ENCODE measurements at regions not wholly inside any gene's neighbourhood (a gene's known extent, or its start where the extent isn't known, plus 50 kb on each side); places are given as distances from the start of the nearest gene placed in this dataset.

DNA sequence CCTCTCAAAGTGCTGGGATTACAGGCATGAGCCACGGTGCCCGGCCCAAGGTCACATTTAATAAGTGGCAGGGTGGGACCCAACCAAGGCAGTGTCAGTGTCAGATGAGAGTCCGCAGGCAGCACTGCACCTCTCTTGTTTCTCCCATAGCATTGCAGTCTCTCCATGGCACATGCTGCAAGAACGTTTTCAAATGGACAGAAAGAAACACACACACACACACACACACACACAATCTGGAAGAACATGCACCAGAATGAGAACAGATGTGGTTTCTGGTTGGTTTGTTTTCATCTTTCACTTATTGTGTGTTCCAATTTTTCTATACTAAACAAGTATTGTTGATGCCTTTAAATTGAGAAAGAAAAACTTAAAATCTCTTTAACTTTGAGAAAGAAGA is 126.5 kb downstream of the SYF2 start:
- no peak for FAIRE-seq
- peaks cover 6% of the 10 kb centered on the region; the same call in 2 of the 3 replicates for H3K9me3 ChIP-seq
- 60% methylated on average over 4 of the region's 4 CpGs for WGBS (ENCODE audit: missing lambda C conversion rate)
- H3K4me3 ChIP-seq = no peak overlapping the region
- no peak for TF ChIP-seq GATA3 (IDR thresholded peaks at IDR 0.05; ENCODE audit: borderline replicate concordance)
- no peaks in the 10 kb centered on the region for H3K4me1 ChIP-seq
- CTCF ChIA-PET = interaction anchor here (0.6 to 1.5 kb wide), 3 partner anchors 22 to 111 kb away, joined by 3 read pairs; no protein-coding TSS in a partner anchor
- ATAC-seq = no peak
- POLR2A ChIA-PET = no interaction called here
- no peak overlapping the region for H3K27ac ChIP-seq
- H3K4me2 ChIP-seq = no peak overlapping the region
- no peak for DNase-seq (ENCODE audit: low read depth in 1 of 2, low spot score in 1 of 2)

DNA sequence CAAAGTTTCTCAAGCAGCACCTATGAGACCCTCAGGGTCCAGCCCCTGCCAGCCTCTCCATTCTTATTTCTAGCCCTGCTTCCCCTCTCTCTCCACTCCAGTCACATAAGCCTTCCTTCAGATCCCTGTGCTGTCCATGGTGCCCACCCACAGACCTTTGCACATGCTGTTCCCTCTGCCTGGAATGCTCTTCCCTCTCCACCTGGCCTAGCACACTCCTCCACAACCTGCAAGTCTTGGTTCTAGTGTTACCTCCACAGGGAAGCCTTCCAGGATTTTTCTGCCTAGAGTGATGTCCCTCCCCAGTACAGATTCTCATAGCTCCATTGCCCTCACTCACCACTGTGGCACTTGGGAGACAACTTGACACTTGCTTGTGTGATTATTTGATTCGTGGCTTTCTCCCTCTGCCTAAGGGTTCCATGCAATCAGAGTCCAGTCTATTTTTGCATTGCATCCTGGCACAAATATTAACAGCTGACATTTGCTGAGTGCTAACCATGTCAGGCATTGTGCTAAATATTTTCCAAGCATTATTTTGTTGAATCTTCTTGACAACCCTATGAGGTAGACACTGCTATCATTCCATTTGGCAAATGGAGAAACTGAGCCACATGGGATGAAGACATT is 127.3 kb downstream of the SYF2 start:
- POLR2A ChIA-PET = no interaction called here
- TF ChIP-seq, protein P1, sequence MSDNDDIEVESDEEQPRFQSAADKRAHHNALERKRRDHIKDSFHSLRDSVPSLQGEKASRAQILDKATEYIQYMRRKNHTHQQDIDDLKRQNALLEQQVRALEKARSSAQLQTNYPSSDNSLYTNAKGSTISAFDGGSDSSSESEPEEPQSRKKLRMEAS (IDR thresholded peaks at IDR 0.05) = no peak
- TF ChIP-seq, protein P2, sequence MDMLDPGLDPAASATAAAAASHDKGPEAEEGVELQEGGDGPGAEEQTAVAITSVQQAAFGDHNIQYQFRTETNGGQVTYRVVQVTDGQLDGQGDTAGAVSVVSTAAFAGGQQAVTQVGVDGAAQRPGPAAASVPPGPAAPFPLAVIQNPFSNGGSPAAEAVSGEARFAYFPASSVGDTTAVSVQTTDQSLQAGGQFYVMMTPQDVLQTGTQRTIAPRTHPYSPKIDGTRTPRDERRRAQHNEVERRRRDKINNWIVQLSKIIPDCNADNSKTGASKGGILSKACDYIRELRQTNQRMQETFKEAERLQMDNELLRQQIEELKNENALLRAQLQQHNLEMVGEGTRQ (IDR thresholded peaks at IDR 0.05) = no peak
- TF ChIP-seq, protein P3, sequence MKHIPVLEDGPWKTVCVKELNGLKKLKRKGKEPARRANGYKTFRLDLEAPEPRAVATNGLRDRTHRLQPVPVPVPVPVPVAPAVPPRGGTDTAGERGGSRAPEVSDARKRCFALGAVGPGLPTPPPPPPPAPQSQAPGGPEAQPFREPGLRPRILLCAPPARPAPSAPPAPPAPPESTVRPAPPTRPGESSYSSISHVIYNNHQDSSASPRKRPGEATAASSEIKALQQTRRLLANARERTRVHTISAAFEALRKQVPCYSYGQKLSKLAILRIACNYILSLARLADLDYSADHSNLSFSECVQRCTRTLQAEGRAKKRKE (CRISPR knock-in tag; IDR thresholded peaks at IDR 0.05; ENCODE audit: low read depth) = no peak
- TF ChIP-seq HDAC2 (IDR thresholded peaks at IDR 0.05) (no peak), CBX2 (IDR thresholded peaks at IDR 0.05; ENCODE audit: borderline replicate concordance, low read depth) (no peak), KDM1A (IDR thresholded peaks at IDR 0.05; ENCODE audit: low read depth) (no peak), MYC (IDR thresholded peaks at IDR 0.05; ENCODE audit: borderline replicate concordance, low read length) (no peak)
- 7% methylated on average over 1 of the region's 1 CpG for WGBS (ENCODE audit: missing lambda C conversion rate)
- ATAC-seq = no peak
- Histone ChIP-seq H3K4me1 (no peaks in the 10 kb centered on the region), H3K4me3 (no peak overlapping the region), H3K27ac (no peak overlapping the region), H3K4me2 (no peak overlapping the region), H3K9me3 (peaks cover 6% of the 10 kb centered on the region; the same call in 2 of the 3 replicates)
- DNase-seq (ENCODE audit: low read depth in 1 of 2, low spot score in 1 of 2) = no peak
- no peak for FAIRE-seq
- CTCF ChIA-PET = interaction anchor here (0.6 to 6.7 kb wide), 2 partner anchors 99 to 256 kb away, joined by 3 to 35 read pairs; no protein-coding TSS in a partner anchor

DNA sequence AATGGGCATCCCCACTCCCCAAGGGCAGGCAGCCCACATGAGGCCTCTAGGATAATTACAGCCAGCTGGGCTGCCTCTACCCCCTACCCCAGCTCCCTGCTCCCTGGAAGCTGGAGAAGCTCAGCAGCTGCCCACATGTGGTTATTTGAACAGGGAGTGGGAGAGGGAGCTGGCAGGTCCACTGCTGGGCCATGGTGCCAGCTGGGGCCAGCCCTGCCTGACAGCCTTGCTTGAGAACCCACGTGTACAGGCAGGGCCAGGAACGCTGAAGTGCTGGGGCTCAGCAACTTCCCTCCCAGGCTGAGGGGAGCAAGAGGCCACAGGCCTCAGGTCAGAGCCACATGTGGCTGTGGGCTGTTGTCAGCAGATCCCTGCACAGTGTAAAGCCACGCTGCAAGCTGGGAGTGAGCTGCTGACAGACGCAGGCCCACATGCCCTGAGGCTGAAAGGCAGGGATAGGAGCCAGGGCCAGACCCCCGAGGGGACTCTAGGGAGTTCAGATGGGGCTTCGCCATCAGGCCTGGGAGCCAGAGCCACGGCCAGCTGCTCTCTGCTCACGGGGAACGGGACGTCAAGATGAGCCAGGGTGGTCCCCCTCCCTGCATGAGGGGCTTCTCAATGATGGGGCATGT is 129.0 kb downstream of the SYF2 start:
- TF ChIP-seq RARB (CRISPR knock-in tag; IDR thresholded peaks at IDR 0.05) (no peak), HOXA7 (CRISPR knock-in tag; IDR thresholded peaks at IDR 0.05) (no peak), CHD4 (IDR thresholded peaks at IDR 0.05; ENCODE audit: borderline replicate concordance) (no peak), EHMT2 (IDR thresholded peaks at IDR 0.05; ENCODE audit: low read depth) (no peak), ZC3H11A (IDR thresholded peaks at IDR 0.05) (no peak), HDAC2 (IDR thresholded peaks at IDR 0.05) (no peak), RNF2 (IDR thresholded peaks at IDR 0.05; ENCODE audit: borderline replicate concordance, low read depth) (no peak), HEYL (CRISPR knock-in tag; IDR thresholded peaks at IDR 0.05) (no peak), BHLHE40 (IDR thresholded peaks at IDR 0.05; ENCODE audit: low read depth, low read length) (no peak), TP53 (CRISPR knock-in tag; IDR thresholded peaks at IDR 0.05) (no peak), FOSB (CRISPR knock-in tag; IDR thresholded peaks at IDR 0.05) (no peak), POLR2AphosphoS2 (conservative IDR thresholded peaks at IDR 0.05; ENCODE audit: low read length) (no peak), NFE2L2 (conservative IDR thresholded peaks at IDR 0.05; ENCODE audit: low read length) (no peak), TFCP2L1 (CRISPR knock-in tag; IDR thresholded peaks at IDR 0.05) (no peak), RFX5 (IDR thresholded peaks at IDR 0.05) (no peak), ZSCAN20 (CRISPR knock-in tag; IDR thresholded peaks at IDR 0.05) (no peak)
- TF ChIP-seq, protein P4, sequence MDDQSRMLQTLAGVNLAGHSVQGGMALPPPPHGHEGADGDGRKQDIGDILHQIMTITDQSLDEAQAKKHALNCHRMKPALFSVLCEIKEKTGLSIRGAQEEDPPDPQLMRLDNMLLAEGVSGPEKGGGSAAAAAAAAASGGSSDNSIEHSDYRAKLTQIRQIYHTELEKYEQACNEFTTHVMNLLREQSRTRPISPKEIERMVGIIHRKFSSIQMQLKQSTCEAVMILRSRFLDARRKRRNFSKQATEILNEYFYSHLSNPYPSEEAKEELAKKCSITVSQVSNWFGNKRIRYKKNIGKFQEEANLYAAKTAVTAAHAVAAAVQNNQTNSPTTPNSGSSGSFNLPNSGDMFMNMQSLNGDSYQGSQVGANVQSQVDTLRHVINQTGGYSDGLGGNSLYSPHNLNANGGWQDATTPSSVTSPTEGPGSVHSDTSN (IDR thresholded peaks at IDR 0.05) = no peak
- TF ChIP-seq, protein P5, sequence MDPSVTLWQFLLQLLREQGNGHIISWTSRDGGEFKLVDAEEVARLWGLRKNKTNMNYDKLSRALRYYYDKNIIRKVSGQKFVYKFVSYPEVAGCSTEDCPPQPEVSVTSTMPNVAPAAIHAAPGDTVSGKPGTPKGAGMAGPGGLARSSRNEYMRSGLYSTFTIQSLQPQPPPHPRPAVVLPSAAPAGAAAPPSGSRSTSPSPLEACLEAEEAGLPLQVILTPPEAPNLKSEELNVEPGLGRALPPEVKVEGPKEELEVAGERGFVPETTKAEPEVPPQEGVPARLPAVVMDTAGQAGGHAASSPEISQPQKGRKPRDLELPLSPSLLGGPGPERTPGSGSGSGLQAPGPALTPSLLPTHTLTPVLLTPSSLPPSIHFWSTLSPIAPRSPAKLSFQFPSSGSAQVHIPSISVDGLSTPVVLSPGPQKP (IDR thresholded peaks at IDR 0.05; ENCODE audit: low read depth, low read length) = no peak
- TF ChIP-seq, protein P6, sequence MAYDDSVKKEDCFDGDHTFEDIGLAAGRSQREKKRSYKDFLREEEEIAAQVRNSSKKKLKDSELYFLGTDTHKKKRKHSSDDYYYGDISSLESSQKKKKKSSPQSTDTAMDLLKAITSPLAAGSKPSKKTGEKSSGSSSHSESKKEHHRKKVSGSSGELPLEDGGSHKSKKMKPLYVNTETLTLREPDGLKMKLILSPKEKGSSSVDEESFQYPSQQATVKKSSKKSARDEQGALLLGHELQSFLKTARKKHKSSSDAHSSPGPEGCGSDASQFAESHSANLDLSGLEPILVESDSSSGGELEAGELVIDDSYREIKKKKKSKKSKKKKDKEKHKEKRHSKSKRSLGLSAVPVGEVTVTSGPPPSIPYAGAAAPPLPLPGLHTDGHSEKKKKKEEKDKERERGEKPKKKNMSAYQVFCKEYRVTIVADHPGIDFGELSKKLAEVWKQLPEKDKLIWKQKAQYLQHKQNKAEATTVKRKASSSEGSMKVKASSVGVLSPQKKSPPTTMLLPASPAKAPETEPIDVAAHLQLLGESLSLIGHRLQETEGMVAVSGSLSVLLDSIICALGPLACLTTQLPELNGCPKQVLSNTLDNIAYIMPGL (CRISPR knock-in tag; IDR thresholded peaks at IDR 0.05; ENCODE audit: borderline replicate concordance) = no peak
- no peaks in the 10 kb centered on the region for H3K4me1 ChIP-seq
- no peak overlapping the region for H3K4me3 ChIP-seq
- no peak overlapping the region for H3K4me2 ChIP-seq
- ChIA-PET POLR2A (no interaction called here), CTCF (interaction anchor here (1.0 to 6.7 kb wide), 3 partner anchors 81 to 255 kb away, joined by 3 to 35 read pairs (median 4); no protein-coding TSS in a partner anchor)
- FAIRE-seq (no peak), DNase-seq (ENCODE audit: low read depth in 1 of 2, low spot score in 1 of 2) (no peak), ATAC-seq (no peak)
- no peaks in the 10 kb centered on the region for H3K9me3 ChIP-seq
- WGBS (ENCODE audit: missing lambda C conversion rate) = 13% methylated on average over 4 of the region's 10 CpGs
- no peak overlapping the region for H3K27ac ChIP-seq

Measured in A549 (cell line).